Loucy (cell line): ENCODE measurements at regions not wholly inside any gene's neighbourhood (a gene's known extent, or its start where the extent isn't known, plus 50 kb on each side); places are given as distances from the start of the nearest gene placed in this dataset.

Experiments
- H2AFZ ChIP-seq: fragments of 200-600 bp; sonication (generic); 2 replicates; pipeline ENCODE4 v1.6.0; 2016; ENCODE audit warnings: antibody characterized with exemption, mild to moderate bottlenecking, low read length, moderate library complexity
- H3F3A ChIP-seq: fragments of 200-600 bp; 2 replicates; pipeline ENCODE4 v1.6.0; 2016; ENCODE audit warnings: antibody characterized with exemption, low read depth, mild to moderate bottlenecking
- H3K27me3 ChIP-seq: fragments of 200-600 bp; sonication (generic); 2 replicates; pipeline ENCODE4 v1.6.1; 2014; ENCODE audit warnings: low read length, mild to moderate bottlenecking; ENCODE audit not compliant: insufficient read depth, poor library complexity, severe bottlenecking
- H3K36me3 ChIP-seq: fragments of 200-600 bp; sonication (generic); 2 replicates; pipeline ENCODE4 v1.6.1; 2016; ENCODE audit warnings: low read length; ENCODE audit not compliant: insufficient read depth
- H3K4me1 ChIP-seq: fragments of 200-600 bp; sonication (generic); 2 replicates; pipeline ENCODE4 v1.5.1; 2014; ENCODE audit warnings: low read length, mild to moderate bottlenecking; ENCODE audit not compliant: insufficient read depth, poor library complexity, severe bottlenecking
- H3K4me2 ChIP-seq: fragments of 200-600 bp; sonication (generic); 2 replicates; pipeline ENCODE4 v1.6.0; 2014; ENCODE audit warnings: antibody characterized with exemption, low read length, low read depth, mild to moderate bottlenecking; ENCODE audit not compliant: poor library complexity, severe bottlenecking
- H3K4me3 ChIP-seq: fragments of 200-600 bp; sonication (generic); 2 replicates; pipeline ENCODE4 v1.5.1; 2014; ENCODE audit warnings: low read length, mild to moderate bottlenecking, mixed read lengths; ENCODE audit not compliant: poor library complexity, severe bottlenecking
- H3K79me2 ChIP-seq: fragments of 200-600 bp; sonication (generic); 2 replicates; pipeline ENCODE4 v1.6.1; 2014; ENCODE audit warnings: low read length; ENCODE audit not compliant: insufficient read depth
- H3K9ac ChIP-seq: fragments of 200-600 bp; sonication (generic); 2 replicates; pipeline ENCODE4 v1.6.0; 2014; ENCODE audit warnings: mild to moderate bottlenecking, low read depth, low read length, moderate library complexity; ENCODE audit not compliant: poor library complexity, severe bottlenecking
- H3K9me2 ChIP-seq: fragments of 200-600 bp; sonication (generic); replicated peaks from 2 replicates; pipeline ENCODE4 v1.6.1; 2016; ENCODE audit warnings: low read depth, low read length, mixed read lengths
- H3K9me3 ChIP-seq: fragments of 200-600 bp; sonication (generic); 2 replicates; pipeline ENCODE4 v1.6.1; 2014; ENCODE audit warnings: mild to moderate bottlenecking, antibody characterized with exemption, low read length, low read depth; ENCODE audit not compliant: insufficient read depth
- H4K20me1 ChIP-seq: fragments of 200-600 bp; sonication (generic); 2 replicates; pipeline ENCODE4 v1.6.0; 2014; ENCODE audit warnings: antibody characterized with exemption, low read length, mild to moderate bottlenecking; ENCODE audit not compliant: insufficient read depth, poor library complexity, severe bottlenecking
- CTCF ChIP-seq: fragments of 200-600 bp; sonication (generic); conservative IDR thresholded peaks from 2 replicates; pipeline ENCODE4 v1.5.1; 2014; ENCODE audit warnings: mild to moderate bottlenecking, antibody characterized with exemption, low read length
- EZH2phosphoT487 ChIP-seq: fragments of 200-600 bp; IDR thresholded peaks from 2 replicates; pipeline ENCODE4 v1.6.1; 2018; ENCODE audit warnings: antibody characterized with exemption, mild to moderate bottlenecking, moderate library complexity, borderline replicate concordance

GRCh38 chr9:13352451-13352979 lies 73.0 kb upstream of the MPDZ start:
- Histone ChIP-seq H3K9me3 (no peaks in the 10 kb centered on the region), H3K4me2 (no peak overlapping the region), H4K20me1 (no peaks in the 10 kb centered on the region), H3K9ac (no peak overlapping the region), H3K9me2 (no peaks in the 10 kb centered on the region), H3K36me3 (no peaks in the 10 kb centered on the region), H3K27me3 (no peaks in the 10 kb centered on the region), H3K79me2 (no peaks in the 10 kb centered on the region), H3K4me1 (no peaks in the 10 kb centered on the region), H3K4me3 (no peak overlapping the region), H2AFZ (no peak overlapping the region), H3F3A (no peaks in the 10 kb centered on the region)
- no peak for TF ChIP-seq CTCF
- TF ChIP-seq EZH2phosphoT487: no peak

DNA sequence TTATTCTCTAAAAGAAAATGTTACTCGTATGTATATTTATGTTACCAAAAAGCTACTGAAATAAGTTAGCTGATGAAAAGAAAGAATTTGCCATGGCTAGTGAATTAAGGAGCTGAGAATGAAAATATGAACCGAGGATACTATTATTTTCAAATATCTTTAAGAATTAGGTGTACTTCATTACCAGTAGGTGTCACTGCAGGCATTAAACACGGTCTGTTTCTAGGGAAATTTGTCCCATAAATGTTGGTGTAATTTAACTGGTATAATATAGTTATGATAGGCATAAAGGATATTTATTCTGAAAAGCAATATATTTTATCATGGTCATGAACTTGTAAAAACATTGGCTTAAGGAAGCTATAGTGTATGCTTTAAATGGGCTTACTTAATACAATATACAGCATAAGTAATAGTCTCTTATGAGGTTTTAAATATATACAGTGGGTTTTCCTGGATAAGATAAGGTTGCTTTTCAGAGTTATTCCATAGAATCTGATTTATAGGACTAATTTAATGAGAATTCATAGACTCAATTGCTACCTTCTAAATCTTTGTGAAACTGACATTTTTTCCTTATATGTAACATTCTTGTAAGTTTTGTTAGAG lies 72.4 kb upstream of the MPDZ start:
- TF ChIP-seq CTCF (peak; percentile 79), EZH2phosphoT487 (no peak)
- Histone ChIP-seq H3F3A (no peaks in the 10 kb centered on the region), H3K79me2 (no peaks in the 10 kb centered on the region), H3K4me2 (no peak overlapping the region), H3K9me3 (no peaks in the 10 kb centered on the region), H4K20me1 (no peaks in the 10 kb centered on the region), H3K4me1 (no peaks in the 10 kb centered on the region), H3K36me3 (no peaks in the 10 kb centered on the region), H3K27me3 (no peaks in the 10 kb centered on the region), H3K9me2 (no peaks in the 10 kb centered on the region), H3K9ac (no peak overlapping the region), H3K4me3 (no peak overlapping the region), H2AFZ (0 out of 2 replicates have a peak overlapping the region, but pooled peaks have one; percentile 4)

DNA sequence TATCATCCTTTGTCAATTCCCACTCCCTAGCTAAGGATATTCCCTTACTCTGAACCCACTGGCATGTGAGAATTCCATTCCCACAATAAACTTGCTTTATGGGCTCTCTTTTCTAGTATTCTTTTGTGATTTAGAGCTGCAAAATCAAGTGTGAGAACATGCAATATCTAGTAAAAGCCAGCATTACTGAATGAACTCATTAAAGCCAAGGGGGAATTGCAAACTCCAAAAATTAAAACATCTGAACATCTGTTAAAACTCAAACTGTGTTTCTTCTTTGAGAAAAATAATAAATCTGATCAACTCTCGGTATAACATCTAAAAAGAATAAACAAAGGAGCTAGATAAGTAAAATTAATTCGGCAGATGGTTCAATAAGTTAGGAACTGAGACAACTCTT lies 53.1 kb upstream of the MPDZ start:
- H3K36me3 ChIP-seq: no peaks in the 10 kb centered on the region
- TF ChIP-seq CTCF: no peak
- TF ChIP-seq EZH2phosphoT487: no peak
- H3K9me3 ChIP-seq: no peaks in the 10 kb centered on the region
- H3K4me1 ChIP-seq: no peaks in the 10 kb centered on the region
- H3K9ac ChIP-seq: no peak overlapping the region
- H4K20me1 ChIP-seq: no peaks in the 10 kb centered on the region
- H2AFZ ChIP-seq: no peak overlapping the region
- no peaks in the 10 kb centered on the region for H3K27me3 ChIP-seq
- no peak overlapping the region for H3K4me3 ChIP-seq
- no peaks in the 10 kb centered on the region for H3F3A ChIP-seq
- H3K4me2 ChIP-seq: no peak overlapping the region
- no peaks in the 10 kb centered on the region for H3K79me2 ChIP-seq
- no peaks in the 10 kb centered on the region for H3K9me2 ChIP-seq
